Posterior cingulate gyrus (tissue), 11 donors: ENCODE measurements at regions not wholly inside any gene's neighbourhood (a gene's known extent, or its start where the extent isn't known, plus 50 kb on each side); places are given as distances from the start of the nearest gene placed in this dataset.
A peak's percentile ranks its signal among the peaks of the same experiment; 100 is the strongest.

Experiments
- DNase-seq, 10 donors: peaks; one replicate each; pipeline versions ENCODE4 v3.0.0 to v3.0.0-alpha.2; 2020 to 2021; ENCODE audit warnings: mixed read lengths in 3 of 10
- intact Hi-C: fragments of 100-400 bp; cut with DNase I; formaldehyde crosslinking; loops from one replicate; pipeline ENCODE4 v1.15.1; 2023

- peak in 1 of 10 donors; percentile 39 for DNase-seq
- intact Hi-C loops: no loop called here
Observed at GRCh38 chr7:42763137-42763551, 148.7 kb downstream of the C7orf25 start.

- intact Hi-C loops: no loop called here
- no peak for DNase-seq
Observed at GRCh38 chr7:42761486-42761885, 150.4 kb downstream of the C7orf25 start.

GRCh38 chr7:42758124-42758523, 153.7 kb downstream of the C7orf25 start:
- intact Hi-C loops: no loop called here
- no peak for DNase-seq

GRCh38 chr7:42756841-42757240, 155.0 kb downstream of the C7orf25 start:
- no peak for DNase-seq
- intact Hi-C loops: no loop called here

- no peak for DNase-seq
- intact Hi-C loops: no loop called here
Observed at GRCh38 chr7:42753811-42754363, 158.0 kb downstream of the C7orf25 start.

GRCh38 chr7:42753367-42753766, 158.5 kb downstream of the C7orf25 start:
- intact Hi-C loops: no loop called here
- peak in 2 of 10 donors; percentile 21 to 81 for DNase-seq

- intact Hi-C loops: no loop called here
- DNase-seq: no peak
Observed at GRCh38 chr7:42750172-42750571, 161.7 kb downstream of the C7orf25 start.

- no peak for DNase-seq
- intact Hi-C loops: no loop called here
Observed at GRCh38 chr7:42747044-42747443, 164.8 kb downstream of the C7orf25 start.

- intact Hi-C loops: no loop called here
- no peak for DNase-seq
Observed at GRCh38 chr7:42746214-42746613, 165.7 kb downstream of the C7orf25 start.

- intact Hi-C loops: no loop called here
- DNase-seq: peak in 1 of 10 donors; percentile 23
Observed at GRCh38 chr7:42745357-42746059, 166.4 kb downstream of the C7orf25 start.

- no peak for DNase-seq
- intact Hi-C loops: no loop called here
Observed at GRCh38 chr7:42744746-42745145, 167.1 kb downstream of the C7orf25 start.

- intact Hi-C loops: no loop called here
- no peak for DNase-seq
Observed at GRCh38 chr7:42743077-42743858, 168.6 kb downstream of the C7orf25 start.

GRCh38 chr7:42742318-42742717, 169.6 kb downstream of the C7orf25 start:
- DNase-seq: no peak
- intact Hi-C loops: no loop called here

GRCh38 chr7:42740408-42740807, 171.5 kb downstream of the C7orf25 start:
- intact Hi-C loops: no loop called here
- no peak for DNase-seq

GRCh38 chr7:42739638-42740037, 172.2 kb downstream of the C7orf25 start:
- intact Hi-C loops: no loop called here
- DNase-seq: peak in 5 of 10 donors; percentile 24 to 91 (median 41)

- no peak for DNase-seq
- intact Hi-C loops: no loop called here
Observed at GRCh38 chr7:42736931-42737330, 174.9 kb downstream of the C7orf25 start.

- intact Hi-C loops: no loop called here
- no peak for DNase-seq
Observed at GRCh38 chr7:42735081-42735480, 176.8 kb downstream of the C7orf25 start.

- intact Hi-C loops: no loop called here
- no peak for DNase-seq
Observed at GRCh38 chr7:42734568-42734967, 177.3 kb downstream of the C7orf25 start.

GRCh38 chr7:42733040-42733439, 178.8 kb downstream of the C7orf25 start:
- no peak for DNase-seq
- intact Hi-C loops: no loop called here

GRCh38 chr7:42730586-42730985, 181.3 kb downstream of the C7orf25 start:
- intact Hi-C loops: no loop called here
- no peak for DNase-seq

GRCh38 chr7:42729053-42729765, 182.7 kb downstream of the C7orf25 start:
- DNase-seq: no peak
- intact Hi-C loops: no loop called here
